HG03378 (cell line): ENCODE measurements at regions not wholly inside any gene's neighbourhood (a gene's known extent, or its start where the extent isn't known, plus 50 kb on each side); places are given as distances from the start of the nearest gene placed in this dataset.
"Not testable (repeated sequence)": the region's sequence is repeated elsewhere in the genome, so short reads cannot be mapped to it uniquely, and the experiment has no call there.

Experiments used
- ATAC-seq: cut with Tn5 transposase; IDR thresholded peaks from one replicate; pipeline ENCODE4 v1.9.1; 2021; ENCODE audit warnings: mild to moderate bottlenecking, moderate library complexity; ENCODE audit not compliant: unreplicated experiment

GRCh38 chr15:47885920-47886319, 168.6 kb downstream of the SEMA6D start:
- ATAC-seq = no peak

- no peak for ATAC-seq
These were observed 170.0 kb downstream of the SEMA6D start for GRCh38 chr15:47887241-47887800.

- no peak for ATAC-seq
These were observed 171.2 kb downstream of the SEMA6D start for GRCh38 chr15:47888385-47889100.

- no peak for ATAC-seq
These were observed 173.3 kb downstream of the SEMA6D start for GRCh38 chr15:47890397-47891150.

- no peak for ATAC-seq
These were observed 180.2 kb downstream of the SEMA6D start for GRCh38 chr15:47897525-47897924.

GRCh38 chr15:47900751-47901150, 183.4 kb downstream of the SEMA6D start:
- ATAC-seq = no peak

- no peak for ATAC-seq
These were observed 186.1 kb downstream of the SEMA6D start for GRCh38 chr15:47903368-47903767.

GRCh38 chr15:47908486-47908885, 191.2 kb downstream of the SEMA6D start:
- no peak for ATAC-seq

- no peak for ATAC-seq
These were observed 191.8 kb downstream of the SEMA6D start for GRCh38 chr15:47908950-47909670.

GRCh38 chr15:47912910-47913309, 195.6 kb downstream of the SEMA6D start:
- ATAC-seq = not testable (repeated sequence)

GRCh38 chr15:47917881-47918280, 200.6 kb downstream of the SEMA6D start:
- no peak for ATAC-seq

GRCh38 chr15:47918877-47919276, 201.6 kb downstream of the SEMA6D start:
- no peak for ATAC-seq

GRCh38 chr15:47924381-47924780, 196.4 kb upstream of the SLC24A5 start:
- no peak for ATAC-seq

GRCh38 chr15:47929138-47929803, 191.5 kb upstream of the SLC24A5 start:
- no peak for ATAC-seq

GRCh38 chr15:47932261-47932660, 188.5 kb upstream of the SLC24A5 start:
- ATAC-seq = no peak

GRCh38 chr15:47932951-47933641, 187.7 kb upstream of the SLC24A5 start:
- ATAC-seq = no peak

GRCh38 chr15:47933865-47934264, 186.9 kb upstream of the SLC24A5 start:
- no peak for ATAC-seq

- no peak for ATAC-seq
These were observed 186.4 kb upstream of the SLC24A5 start for GRCh38 chr15:47934342-47934741.

- ATAC-seq = no peak
These were observed 183.0 kb upstream of the SLC24A5 start for GRCh38 chr15:47937834-47938233.

GRCh38 chr15:47944637-47945288, 176.0 kb upstream of the SLC24A5 start:
- ATAC-seq = no peak
